ENCODE measurements at regions not wholly inside any gene's neighbourhood (a gene's known extent, or its start where the extent isn't known, plus 50 kb on each side); places are given as distances from the start of the nearest gene placed in this dataset.

GRCh38 chr14:42556551-42556950 lies 949.9 kb downstream of the LRFN5 start:
- no peak for DNase-seq (ENCODE audit: low spot score)
- no peak for TF ChIP-seq CTCF (IDR thresholded peaks at IDR 0.05; ENCODE audit: borderline replicate concordance, control extremely low read depth, extremely low read depth, insufficient read depth, missing control alignments)
- in situ Hi-C loops (cut with MboI; ENCODE audit: low sequenced_read_pairs, unreplicated experiment): no loop called here

GRCh38 chr14:42555365-42555764 lies 948.7 kb downstream of the LRFN5 start:
- DNase-seq (ENCODE audit: low spot score): no peak
- in situ Hi-C loops (cut with MboI; ENCODE audit: low sequenced_read_pairs, unreplicated experiment): no loop called here
- TF ChIP-seq CTCF (IDR thresholded peaks at IDR 0.05; ENCODE audit: borderline replicate concordance, control extremely low read depth, extremely low read depth, insufficient read depth, missing control alignments): no peak

- in situ Hi-C loops (cut with MboI; ENCODE audit: low sequenced_read_pairs, unreplicated experiment): no loop called here
- no peak for DNase-seq (ENCODE audit: low spot score)
- no peak for TF ChIP-seq CTCF (IDR thresholded peaks at IDR 0.05; ENCODE audit: borderline replicate concordance, control extremely low read depth, extremely low read depth, insufficient read depth, missing control alignments)
These were observed 947.4 kb downstream of the LRFN5 start for GRCh38 chr14:42554091-42554490.

- no peak for DNase-seq (ENCODE audit: low spot score)
- no peak for TF ChIP-seq CTCF (IDR thresholded peaks at IDR 0.05; ENCODE audit: borderline replicate concordance, control extremely low read depth, extremely low read depth, insufficient read depth, missing control alignments)
- in situ Hi-C loops (cut with MboI; ENCODE audit: low sequenced_read_pairs, unreplicated experiment): no loop called here
These were observed 943.6 kb downstream of the LRFN5 start for GRCh38 chr14:42550310-42550709.

- DNase-seq (ENCODE audit: low spot score): no peak
- in situ Hi-C loops (cut with MboI; ENCODE audit: low sequenced_read_pairs, unreplicated experiment): no loop called here
- no peak for TF ChIP-seq CTCF (IDR thresholded peaks at IDR 0.05; ENCODE audit: borderline replicate concordance, control extremely low read depth, extremely low read depth, insufficient read depth, missing control alignments)
These were observed 941.7 kb downstream of the LRFN5 start for GRCh38 chr14:42548349-42548748.

GRCh38 chr14:42545636-42546035 lies 939.0 kb downstream of the LRFN5 start:
- in situ Hi-C loops (cut with MboI; ENCODE audit: low sequenced_read_pairs, unreplicated experiment): no loop called here
- DNase-seq (ENCODE audit: low spot score): no peak
- no peak for TF ChIP-seq CTCF (IDR thresholded peaks at IDR 0.05; ENCODE audit: borderline replicate concordance, control extremely low read depth, extremely low read depth, insufficient read depth, missing control alignments)

GRCh38 chr14:42541535-42542001 lies 934.9 kb downstream of the LRFN5 start:
- in situ Hi-C loops (cut with MboI; ENCODE audit: low sequenced_read_pairs, unreplicated experiment): no loop called here
- no peak for DNase-seq (ENCODE audit: low spot score)
- TF ChIP-seq CTCF (IDR thresholded peaks at IDR 0.05; ENCODE audit: borderline replicate concordance, control extremely low read depth, extremely low read depth, insufficient read depth, missing control alignments): no peak

Data from GM13976 (cell line).